NB4 (cell line): ENCODE measurements at regions not wholly inside any gene's neighbourhood (a gene's known extent, or its start where the extent isn't known, plus 50 kb on each side); places are given as distances from the start of the nearest gene placed in this dataset.
"Not testable (repeated sequence)": the region's sequence is repeated elsewhere in the genome, so short reads cannot be mapped to it uniquely, and the experiment has no call there.

Source experiments
- MYC ChIP-seq: IDR thresholded peaks from 2 replicates; pipeline ENCODE4 v1.6.1; 2011; ENCODE audit warnings: low read depth, low read length
- POLR2A ChIP-seq: IDR thresholded peaks from 2 replicates; pipeline ENCODE4 v1.6.1; 2011; ENCODE audit warnings: mild to moderate bottlenecking; ENCODE audit not compliant: insufficient read length; ENCODE audit errors: extremely low read depth
- TF ChIP-seq, protein P1 (sequence below): IDR thresholded peaks from one replicate; pipeline ENCODE4 v1.5.1; 2012; ENCODE audit warnings: low read depth, low read length
- TF ChIP-seq, protein P2 (sequence below): IDR thresholded peaks from 2 replicates; pipeline ENCODE4 v1.6.1; 2011; ENCODE audit warnings: low read depth, low read length

DNA sequence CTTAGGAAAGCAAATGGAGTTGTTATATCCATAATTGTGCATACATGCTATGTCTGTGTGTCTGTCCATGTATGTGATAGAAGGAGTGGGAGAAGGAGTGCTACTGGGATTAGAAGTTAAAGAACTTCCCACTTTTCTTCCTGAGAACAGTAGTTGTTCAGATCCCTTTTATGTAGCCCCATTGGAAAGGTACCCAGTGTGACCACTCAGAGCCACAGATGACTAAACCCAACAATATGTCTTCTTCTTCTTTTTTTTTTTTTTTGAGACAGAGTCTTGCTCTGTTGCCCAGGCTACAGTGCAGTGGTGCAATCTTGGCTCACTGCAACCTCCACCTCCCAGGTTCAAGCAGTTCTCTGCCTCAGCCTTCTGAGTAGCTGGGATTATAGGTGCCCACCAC, 176.7 kb upstream of the MAP1B start:
- TF ChIP-seq, protein P1, sequence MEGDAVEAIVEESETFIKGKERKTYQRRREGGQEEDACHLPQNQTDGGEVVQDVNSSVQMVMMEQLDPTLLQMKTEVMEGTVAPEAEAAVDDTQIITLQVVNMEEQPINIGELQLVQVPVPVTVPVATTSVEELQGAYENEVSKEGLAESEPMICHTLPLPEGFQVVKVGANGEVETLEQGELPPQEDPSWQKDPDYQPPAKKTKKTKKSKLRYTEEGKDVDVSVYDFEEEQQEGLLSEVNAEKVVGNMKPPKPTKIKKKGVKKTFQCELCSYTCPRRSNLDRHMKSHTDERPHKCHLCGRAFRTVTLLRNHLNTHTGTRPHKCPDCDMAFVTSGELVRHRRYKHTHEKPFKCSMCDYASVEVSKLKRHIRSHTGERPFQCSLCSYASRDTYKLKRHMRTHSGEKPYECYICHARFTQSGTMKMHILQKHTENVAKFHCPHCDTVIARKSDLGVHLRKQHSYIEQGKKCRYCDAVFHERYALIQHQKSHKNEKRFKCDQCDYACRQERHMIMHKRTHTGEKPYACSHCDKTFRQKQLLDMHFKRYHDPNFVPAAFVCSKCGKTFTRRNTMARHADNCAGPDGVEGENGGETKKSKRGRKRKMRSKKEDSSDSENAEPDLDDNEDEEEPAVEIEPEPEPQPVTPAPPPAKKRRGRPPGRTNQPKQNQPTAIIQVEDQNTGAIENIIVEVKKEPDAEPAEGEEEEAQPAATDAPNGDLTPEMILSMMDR: not testable (repeated sequence)
- TF ChIP-seq, protein P2, sequence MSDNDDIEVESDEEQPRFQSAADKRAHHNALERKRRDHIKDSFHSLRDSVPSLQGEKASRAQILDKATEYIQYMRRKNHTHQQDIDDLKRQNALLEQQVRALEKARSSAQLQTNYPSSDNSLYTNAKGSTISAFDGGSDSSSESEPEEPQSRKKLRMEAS: not testable (repeated sequence)
- TF ChIP-seq POLR2A, MYC: not testable (repeated sequence)
